Mesodermal cell (in vitro differentiated cells): ENCODE measurements at regions not wholly inside any gene's neighbourhood (a gene's known extent, or its start where the extent isn't known, plus 50 kb on each side); places are given as distances from the start of the nearest gene placed in this dataset.

Source experiments
- H3K27ac ChIP-seq: 2 replicates; pipeline ENCODE4 v1.7.0; 2013; ENCODE audit warnings: mild to moderate bottlenecking, low read depth, low read length, moderate library complexity; ENCODE audit not compliant: severe bottlenecking
- H3K36me3 ChIP-seq: 2 replicates; pipeline ENCODE4 v1.7.1; 2013; ENCODE audit warnings: mild to moderate bottlenecking, low read length, moderate library complexity; ENCODE audit not compliant: control insufficient read depth, insufficient read depth
- H3K4me1 ChIP-seq: one replicate; pipeline ENCODE4 v1.7.1; 2013; ENCODE audit warnings: mild to moderate bottlenecking, low read length; ENCODE audit not compliant: insufficient read depth, control insufficient read depth, poor library complexity, severe bottlenecking
- H3K4me3 ChIP-seq: 2 replicates; pipeline ENCODE4 v1.7.0; 2013; ENCODE audit warnings: low read length, control low read depth, mild to moderate bottlenecking; ENCODE audit not compliant: insufficient read depth, poor library complexity, severe bottlenecking; ENCODE audit errors: extremely low read depth
- H3K9me3 ChIP-seq: 2 replicates; pipeline ENCODE4 v1.7.1; 2013; ENCODE audit warnings: mild to moderate bottlenecking, low read length, moderate library complexity; ENCODE audit not compliant: control insufficient read depth
- WGBS, 2 experiments: methylation state at CpG; one replicate each; pipeline ENCODE4 v1.1.5; 2013; ENCODE audit warnings: missing lambda C conversion rate in 2 of 2; ENCODE audit not compliant: insufficient coverage in 2 of 2; 5-methylcytosine and 5-hydroxymethylcytosine counted together

GRCh38 chr11:112723676-112724495 lies 237.3 kb upstream of the NCAM1 start:
- Histone ChIP-seq H3K36me3 (no peaks in the 10 kb centered on the region), H3K9me3 (no peaks in the 10 kb centered on the region), H3K27ac (no peak overlapping the region), H3K4me3 (no peak overlapping the region), H3K4me1 (no peaks in the 10 kb centered on the region)
- WGBS, 2 experiments: 90 to 93% methylated on average over 9 to 11 of the region's 13 CpGs

DNA sequence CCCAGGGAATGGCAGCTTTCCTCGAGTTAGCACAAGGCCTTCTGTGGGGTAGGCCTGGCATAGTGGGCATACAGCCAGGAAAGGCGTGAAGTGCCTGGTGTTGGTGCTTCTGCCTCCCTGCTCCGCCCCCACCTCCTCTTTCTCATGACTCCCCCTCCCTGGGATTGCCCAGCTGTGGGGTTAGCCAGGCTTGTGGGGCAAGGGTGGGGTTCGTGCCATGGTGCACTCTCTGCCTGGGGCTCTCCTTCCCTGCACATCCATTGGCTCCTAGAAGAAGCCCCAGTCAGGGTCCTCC lies 236.8 kb upstream of the NCAM1 start:
- no peaks in the 10 kb centered on the region for H3K9me3 ChIP-seq
- no peaks in the 10 kb centered on the region for H3K4me1 ChIP-seq
- H3K36me3 ChIP-seq: no peaks in the 10 kb centered on the region
- H3K27ac ChIP-seq: no peak overlapping the region
- no peak overlapping the region for H3K4me3 ChIP-seq
- 93% methylated on average over 2 of the region's 4 CpGs; no CpG with 5 or more reads in 1 of the 2 experiments for WGBS, 2 experiments

DNA sequence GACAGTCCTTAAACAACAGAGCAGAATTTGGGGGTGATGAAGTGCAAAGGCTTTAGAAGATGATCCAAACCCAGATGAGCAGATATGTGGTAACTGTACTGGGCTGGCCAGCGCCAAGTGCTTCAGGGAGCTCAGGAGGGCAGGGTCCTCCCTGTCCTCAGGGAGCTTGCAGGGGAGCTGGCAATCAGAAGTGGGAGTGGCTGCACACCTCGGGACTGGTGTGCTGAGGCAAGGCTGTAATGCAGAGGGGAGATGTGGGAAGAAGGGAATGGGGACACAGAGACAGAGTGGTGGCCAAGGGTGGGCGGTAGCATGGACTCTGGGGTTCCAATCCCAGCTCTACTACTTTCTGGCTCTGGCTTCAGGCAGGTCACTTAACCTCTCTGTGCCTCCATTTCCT lies 235.6 kb upstream of the NCAM1 start:
- Histone ChIP-seq H3K9me3 (no peaks in the 10 kb centered on the region), H3K4me1 (no peaks in the 10 kb centered on the region), H3K4me3 (no peak overlapping the region), H3K36me3 (no peaks in the 10 kb centered on the region), H3K27ac (no peak overlapping the region)
- WGBS, 2 experiments: 80 to 94% methylated on average over 2 to 3 of the region's 3 CpGs

- no peak overlapping the region for H3K4me3 ChIP-seq
- H3K9me3 ChIP-seq: no peaks in the 10 kb centered on the region
- no peaks in the 10 kb centered on the region for H3K4me1 ChIP-seq
- no peaks in the 10 kb centered on the region for H3K36me3 ChIP-seq
- H3K27ac ChIP-seq: no peak overlapping the region
- 100% methylated on average over 1 of the region's 3 CpGs; no CpG with 5 or more reads in 1 of the 2 experiments for WGBS, 2 experiments
These were observed 233.8 kb upstream of the NCAM1 start for GRCh38 chr11:112727341-112727841.

DNA sequence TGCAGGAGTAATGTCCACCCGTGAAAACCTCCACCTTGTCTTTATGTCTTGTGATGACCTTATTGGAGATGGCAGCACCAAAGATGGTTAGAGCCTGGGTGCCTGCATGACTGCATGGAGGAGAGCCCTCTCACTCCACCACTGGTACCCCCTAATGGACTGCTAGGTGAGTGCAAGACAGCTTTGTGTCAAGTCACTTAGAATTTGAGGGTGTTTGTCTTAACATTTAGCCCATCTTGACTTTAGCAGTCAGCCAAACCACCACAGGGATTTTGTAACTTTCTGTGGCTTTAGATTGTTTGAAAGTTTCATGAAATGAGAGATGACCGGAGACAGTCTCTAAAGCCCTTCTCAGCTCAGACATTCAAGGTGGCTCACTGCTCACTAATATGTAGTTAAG lies 232.9 kb upstream of the NCAM1 start:
- Histone ChIP-seq H3K4me3 (no peak overlapping the region), H3K9me3 (no peaks in the 10 kb centered on the region), H3K27ac (no peak overlapping the region), H3K36me3 (no peaks in the 10 kb centered on the region), H3K4me1 (no peaks in the 10 kb centered on the region)
- whole genome bisulfite sequencing, 2 experiments: 78 to 83% methylated on average over 1 of the region's 2 CpGs

GRCh38 chr11:112728716-112729115 lies 232.5 kb upstream of the NCAM1 start:
- Histone ChIP-seq H3K4me3 (no peak overlapping the region), H3K27ac (no peak overlapping the region), H3K9me3 (no peaks in the 10 kb centered on the region), H3K4me1 (no peaks in the 10 kb centered on the region), H3K36me3 (no peaks in the 10 kb centered on the region)
- 88 to 92% methylated on average over 3 to 4 of the region's 4 CpGs for WGBS, 2 experiments

DNA sequence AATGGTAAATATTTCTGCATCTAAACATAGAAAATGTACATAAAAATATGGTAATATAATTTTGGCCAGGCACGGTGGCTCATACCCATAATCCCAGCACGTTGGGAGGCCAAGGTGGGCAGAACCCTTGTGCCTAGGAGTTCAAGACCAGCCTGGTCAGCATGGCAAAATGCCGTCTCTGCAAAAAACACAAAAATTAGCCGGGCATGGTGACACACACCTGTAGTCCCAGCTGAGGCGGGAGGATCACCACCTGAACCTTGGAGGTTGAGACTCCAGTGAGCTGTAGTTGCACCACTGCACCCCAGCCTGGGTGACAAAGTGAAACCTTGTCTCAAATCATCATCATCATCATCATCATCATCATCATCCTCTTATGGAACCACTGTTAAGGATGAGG lies 230.6 kb upstream of the NCAM1 start:
- WGBS, 2 experiments: 65 to 79% methylated on average over 4 to 5 of the region's 5 CpGs
- Histone ChIP-seq H3K27ac (no peak overlapping the region), H3K9me3 (no peaks in the 10 kb centered on the region), H3K36me3 (no peaks in the 10 kb centered on the region), H3K4me1 (no peaks in the 10 kb centered on the region), H3K4me3 (no peak overlapping the region)

GRCh38 chr11:112731538-112731937 lies 229.7 kb upstream of the NCAM1 start:
- Histone ChIP-seq H3K27ac (no peak overlapping the region), H3K36me3 (no peaks in the 10 kb centered on the region), H3K4me1 (no peaks in the 10 kb centered on the region), H3K4me3 (no peak overlapping the region), H3K9me3 (no peaks in the 10 kb centered on the region)
- WGBS, 2 experiments: no CpG with 5 or more reads among the region's 2 CpGs

GRCh38 chr11:112732031-112732430 lies 229.2 kb upstream of the NCAM1 start:
- Histone ChIP-seq H3K27ac (no peak overlapping the region), H3K4me1 (no peaks in the 10 kb centered on the region), H3K36me3 (no peaks in the 10 kb centered on the region), H3K4me3 (no peak overlapping the region), H3K9me3 (no peaks in the 10 kb centered on the region)
- 71 to 78% methylated on average over 4 of the region's 4 CpGs for WGBS, 2 experiments

GRCh38 chr11:112734207-112734606 lies 227.0 kb upstream of the NCAM1 start:
- H3K4me1 ChIP-seq: no peaks in the 10 kb centered on the region
- 11 to 16% methylated on average over 3 of the region's 3 CpGs for WGBS, 2 experiments
- H3K36me3 ChIP-seq: no peaks in the 10 kb centered on the region
- no peaks in the 10 kb centered on the region for H3K9me3 ChIP-seq
- H3K4me3 ChIP-seq: no peak overlapping the region
- no peak overlapping the region for H3K27ac ChIP-seq

- WGBS, 2 experiments: 86% methylated on average over 2 of the region's 2 CpGs; no CpG with 5 or more reads in 1 of the 2 experiments
- Histone ChIP-seq H3K9me3 (no peaks in the 10 kb centered on the region), H3K4me1 (no peaks in the 10 kb centered on the region), H3K4me3 (no peak overlapping the region), H3K27ac (no peak overlapping the region), H3K36me3 (no peaks in the 10 kb centered on the region)
These were observed 225.8 kb upstream of the NCAM1 start for GRCh38 chr11:112735470-112735869.
